ENCODE measurements at regions not wholly inside any gene's neighbourhood (a gene's known extent, or its start where the extent isn't known, plus 50 kb on each side); places are given as distances from the start of the nearest gene placed in this dataset.

GRCh38 chr2:173456960-173457359 lies 102.3 kb downstream of the CDCA7 start:
- TF ChIP-seq POLR2AphosphoS5 (IDR thresholded peaks at IDR 0.05) = no peak
- TF ChIP-seq CTCF (IDR thresholded peaks at IDR 0.05) = no peak
- no peak for TF ChIP-seq EP300 (IDR thresholded peaks at IDR 0.05)
- no peak for TF ChIP-seq POLR2A (IDR thresholded peaks at IDR 0.05)

Measured in gastroesophageal sphincter (tissue), 3 donors.